IMR-90 (cell line): ENCODE measurements at regions not wholly inside any gene's neighbourhood (a gene's known extent, or its start where the extent isn't known, plus 50 kb on each side); places are given as distances from the start of the nearest gene placed in this dataset.

Source experiments
- ATAC-seq: fragments of 200-7000 bp; cut with Tn5 transposase; 2 replicates; pipeline ENCODE4 v1.9.1; 2020; ENCODE audit warnings: low read depth, mild to moderate bottlenecking, moderate library complexity
- BruUV-seq: library from RNA; stranded (reverse); fragments of 400-500 nt; replicated peaks from 2 replicates; lab custom pipeline; 2021; lab: Mats Ljungman, UMichigan
- CTCF ChIA-PET: fragments of 300-600 bp; formaldehyde crosslinking; extraction: SDS; loops from one replicate; lab custom pipeline; 2021; ENCODE audit warnings: antibody characterized with exemption; lab: Yijun Ruan, JAX
- POLR2A ChIA-PET: fragments of 300-600 bp; sonication (Branson Sonifier 250); formaldehyde crosslinking; loops from one replicate; lab custom pipeline; 2022; ENCODE audit warnings: antibody characterized with exemption; ENCODE audit not compliant: unreplicated experiment; lab: Charles Lee
- DNase-seq: peaks from one replicate; pipeline ENCODE4 v3.0.0; 2013
- H2AFZ ChIP-seq: replicated peaks from 2 replicates; pipeline ENCODE3; 2013; ENCODE audit warnings: low read length, mild to moderate bottlenecking; ENCODE audit not compliant: poor library complexity
- H2AK5ac ChIP-seq: 2 replicates; pipeline ENCODE4 v1.6.1; 2013; ENCODE audit warnings: low read depth, low read length, inconsistent platforms
- H2AK9ac ChIP-seq: replicated peaks from 2 replicates; pipeline ENCODE3; 2013; ENCODE audit warnings: mild to moderate bottlenecking, low read depth, low read length, moderate library complexity; ENCODE audit not compliant: poor library complexity
- H2BK120ac ChIP-seq: 2 replicates; pipeline ENCODE4 v1.6.1; 2013; ENCODE audit warnings: low read depth, low read length, inconsistent platforms
- H2BK15ac ChIP-seq: 3 replicates; pipeline ENCODE4 v1.6.1; 2013; ENCODE audit warnings: low read depth, low read length, inconsistent platforms
- H2BK20ac ChIP-seq: 2 replicates; pipeline ENCODE4 v1.6.1; 2013; ENCODE audit warnings: low read depth, mild to moderate bottlenecking, inconsistent platforms, low read length, moderate library complexity
- H2BK5ac ChIP-seq: 2 replicates; pipeline ENCODE4 v1.6.1; 2013; ENCODE audit warnings: mild to moderate bottlenecking, low read depth, low read length, inconsistent platforms; ENCODE audit not compliant: poor library complexity, severe bottlenecking
- H3K14ac ChIP-seq: replicated peaks from 2 replicates; pipeline ENCODE4 v1.6.1; 2013; ENCODE audit warnings: low read depth, low read length, inconsistent platforms
- H3K18ac ChIP-seq: 2 replicates; pipeline ENCODE4 v1.6.1; 2013; ENCODE audit warnings: low read depth, low read length, control low read depth
- H3K23ac ChIP-seq: 2 replicates; pipeline ENCODE4 v1.6.1; 2013; ENCODE audit warnings: low read depth, low read length, inconsistent platforms
- H3K27ac ChIP-seq: 2 replicates; pipeline ENCODE4 v1.5.1; 2013; ENCODE audit warnings: mild to moderate bottlenecking, control low read depth, low read length; ENCODE audit not compliant: insufficient read depth
- H3K27me3 ChIP-seq: 2 replicates; pipeline ENCODE4 v1.6.1; 2013; ENCODE audit warnings: low read length; ENCODE audit not compliant: control insufficient read depth, insufficient read depth
- H3K36me3 ChIP-seq: 2 replicates; pipeline ENCODE4 v1.6.1; 2013; ENCODE audit warnings: low read length, mixed read lengths; ENCODE audit not compliant: control insufficient read depth, insufficient read depth
- H3K4ac ChIP-seq: 2 replicates; pipeline ENCODE4 v1.6.1; 2013; ENCODE audit warnings: low read depth, low read length, inconsistent platforms
- H3K4me1 ChIP-seq: 2 replicates; pipeline ENCODE4 v1.6.1; 2013; ENCODE audit warnings: low read length, mixed read lengths; ENCODE audit not compliant: control insufficient read depth, insufficient read depth
- H3K4me2 ChIP-seq: 2 replicates; pipeline ENCODE4 v1.6.1; 2013; ENCODE audit warnings: low read depth, mild to moderate bottlenecking, control low read depth, low read length, moderate library complexity
- H3K4me3 ChIP-seq: 2 replicates; pipeline ENCODE4 v1.5.1; 2013; ENCODE audit warnings: low read depth, mild to moderate bottlenecking, control low read depth, low read length, moderate library complexity; ENCODE audit not compliant: insufficient read depth
- H3K56ac ChIP-seq: 2 replicates; pipeline ENCODE4 v1.6.1; 2013; ENCODE audit warnings: low read length, inconsistent platforms; ENCODE audit not compliant: insufficient read depth; ENCODE audit errors: extremely low read depth
- H3K79me1 ChIP-seq, 2 experiments: 2 replicates each; pipeline ENCODE4 v1.6.1; 2013; ENCODE audit warnings: low read length in 2 of 2, inconsistent platforms in 1 of 2, low read depth in 1 of 2
- H3K9ac ChIP-seq: 2 replicates; pipeline ENCODE4 v1.6.1; 2013; ENCODE audit warnings: low read depth, low read length, control low read depth
- H3K9me1 ChIP-seq: 2 replicates; pipeline ENCODE4 v1.6.1; 2013; ENCODE audit warnings: low read length, inconsistent platforms; ENCODE audit not compliant: insufficient read depth
- H3K9me3 ChIP-seq: 2 replicates; pipeline ENCODE4 v1.6.1; 2013; ENCODE audit warnings: low read length; ENCODE audit not compliant: control insufficient read depth, insufficient read depth
- H4K20me1 ChIP-seq: 2 replicates; pipeline ENCODE4 v1.6.1; 2013; ENCODE audit warnings: low read length, inconsistent platforms; ENCODE audit not compliant: insufficient read depth
- H4K5ac ChIP-seq: 2 replicates; pipeline ENCODE4 v1.6.1; 2013; ENCODE audit warnings: mild to moderate bottlenecking, low read depth, low read length, control low read depth
- H4K8ac ChIP-seq, 2 experiments: 2 replicates each; pipeline ENCODE4 v1.6.1; 2013; ENCODE audit warnings: low read depth in 2 of 2, low read length in 2 of 2, control low read depth in 1 of 2, inconsistent platforms in 1 of 2
- H4K91ac ChIP-seq: 2 replicates; pipeline ENCODE4 v1.6.1; 2013; ENCODE audit warnings: low read depth, low read length, inconsistent platforms; ENCODE audit not compliant: insufficient read depth
- BHLHE40 ChIP-seq: fragments of 150-350 bp; IDR thresholded peaks from 2 replicates; pipeline ENCODE4 v1.6.1; 2016; ENCODE audit warnings: mild to moderate bottlenecking, low read depth, low read length
- CEBPB ChIP-seq: IDR thresholded peaks from 2 replicates; pipeline ENCODE4 v1.6.1; 2012; ENCODE audit warnings: low read depth, low read length, improper control_type of control experiment
- CHD1 ChIP-seq: IDR thresholded peaks from 2 replicates; pipeline ENCODE4 v1.6.1; 2012; ENCODE audit warnings: low read depth, low read length, improper control_type of control experiment
- FOS ChIP-seq: fragments of 150-350 bp; IDR thresholded peaks from 2 replicates; pipeline ENCODE4 v1.6.1; 2016; ENCODE audit warnings: low read depth, low read length
- MAFK ChIP-seq: IDR thresholded peaks from 2 replicates; pipeline ENCODE4 v1.6.1; 2012; ENCODE audit warnings: low read depth, low read length, improper control_type of control experiment
- MAZ ChIP-seq: IDR thresholded peaks from 2 replicates; pipeline ENCODE4 v1.6.1; 2012; ENCODE audit warnings: low read depth, mild to moderate bottlenecking, low read length, improper control_type of control experiment, moderate library complexity, borderline replicate concordance
- MXI1 ChIP-seq: IDR thresholded peaks from 2 replicates; pipeline ENCODE4 v1.6.1; 2012; ENCODE audit warnings: low read depth, mild to moderate bottlenecking, low read length, moderate library complexity, borderline replicate concordance
- NFE2L2 ChIP-seq: fragments of 150-350 bp; IDR thresholded peaks from 2 replicates; pipeline ENCODE4 v1.6.1; 2016; ENCODE audit warnings: low read depth, mild to moderate bottlenecking, low read length
- POLR2A ChIP-seq: IDR thresholded peaks from 2 replicates; pipeline ENCODE4 v1.6.1; 2012; ENCODE audit warnings: mild to moderate bottlenecking, low read depth, low read length
- RAD21 ChIP-seq: IDR thresholded peaks from 2 replicates; pipeline ENCODE4 v1.6.1; 2012; ENCODE audit warnings: low read length, improper control_type of control experiment
- RCOR1 ChIP-seq: IDR thresholded peaks from 2 replicates; pipeline ENCODE4 v1.6.1; 2012; ENCODE audit warnings: mild to moderate bottlenecking, low read length, improper control_type of control experiment; ENCODE audit not compliant: insufficient replicate concordance
- RFX5 ChIP-seq: IDR thresholded peaks from 2 replicates; pipeline ENCODE4 v1.8.0; 2012; ENCODE audit warnings: low read depth, mild to moderate bottlenecking, low read length, moderate library complexity
- SMC3 ChIP-seq: fragments of 150-350 bp; IDR thresholded peaks from 2 replicates; pipeline ENCODE4 v1.6.1; 2016; ENCODE audit warnings: low read depth, mild to moderate bottlenecking, antibody characterized with exemption, low read length, moderate library complexity
- WGBS, 2 experiments: methylation state at CpG; one replicate each; pipeline versions ENCODE4 v1.1.5 to v1.1.7; 2013; ENCODE audit warnings: missing lambda C conversion rate in 2 of 2; ENCODE audit not compliant: insufficient read length in 1 of 2; ENCODE audit errors: extremely low coverage in 2 of 2; 5-methylcytosine and 5-hydroxymethylcytosine counted together
- dilution Hi-C: fragments of 300-500 bp; cut with HindIII; formaldehyde crosslinking; loops from one replicate; pipeline ENCODE4 v1.14.3; 2018; ENCODE audit warnings: low sequenced_read_pairs; ENCODE audit not compliant: unreplicated experiment
- in situ Hi-C: fragments of 300-500 bp; cut with MboI; formaldehyde crosslinking; loops from 3 replicates; pipeline ENCODE4 v1.14.3; 2019; ENCODE audit warnings: low sequenced_read_pairs, inconsistent platforms, mixed read lengths
- intact Hi-C: fragments of 100-400 bp; cut with micrococcal nuclease; formaldehyde crosslinking; loops from 2 replicates; pipeline ENCODE4 v1.10.0; 2022
- TF ChIP-seq, protein P1 (sequence below): fragments of 150-350 bp; IDR thresholded peaks from 2 replicates; pipeline ENCODE4 v1.6.1; 2016; ENCODE audit warnings: low read depth, mild to moderate bottlenecking, low read length, moderate library complexity, borderline replicate concordance
- TF ChIP-seq, protein P2 (sequence below): conservative IDR thresholded peaks from 2 replicates; pipeline ENCODE4 v1.5.1; 2012; ENCODE audit warnings: mild to moderate bottlenecking, low read depth, low read length, improper control_type of control experiment
- TF ChIP-seq, protein P3 (sequence below): fragments of 150-350 bp; IDR thresholded peaks from 2 replicates; pipeline ENCODE4 v1.6.1; 2017; ENCODE audit warnings: mild to moderate bottlenecking, antibody characterized with exemption, low read length, low read depth

DNA sequence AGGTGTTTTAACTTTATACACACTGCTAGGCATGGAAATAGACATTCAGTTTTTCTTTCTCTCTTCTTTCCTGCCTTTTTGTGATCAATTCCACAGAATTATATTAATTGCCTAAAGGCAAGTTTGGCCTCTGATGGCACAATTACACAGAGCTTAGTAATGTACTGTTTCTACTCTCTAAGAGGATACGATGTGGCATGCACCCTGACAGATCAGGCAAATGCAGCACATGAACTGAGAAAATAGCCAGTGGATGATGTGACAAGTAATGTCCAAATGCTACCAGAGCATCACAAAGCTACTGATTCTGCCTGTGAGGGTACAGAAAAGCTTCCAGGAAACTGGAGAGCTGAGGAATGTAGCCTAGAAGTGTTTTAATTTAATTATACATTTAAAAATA, 233.8 kb upstream of the PRR20A start:
- no CpG with 5 or more reads among the region's 1 CpG for WGBS, 2 experiments
- Histone ChIP-seq H3K27me3 (no peaks in the 10 kb centered on the region), H2AK9ac (no peak overlapping the region), H3K36me3 (no peaks in the 10 kb centered on the region), H3K18ac (no peak overlapping the region), H4K20me1 (no peaks in the 10 kb centered on the region), H3K79me1 (no peaks in the 10 kb centered on the region), H4K91ac (no peak overlapping the region), H3K9me3 (peaks cover 9% of the 10 kb centered on the region), H3K23ac (no peak overlapping the region), H3K4me2 (no peak overlapping the region), H3K27ac (no peak overlapping the region), H3K9ac (no peak overlapping the region), H2BK20ac (no peak overlapping the region), H3K9me1 (no peaks in the 10 kb centered on the region), H3K56ac (no peak overlapping the region), H2BK15ac (no peak overlapping the region), H3K4me3 (no peak overlapping the region), H3K4ac (no peak overlapping the region), H2AFZ (no peak overlapping the region), H2BK5ac (no peak overlapping the region), H4K5ac (no peak overlapping the region), H3K4me1 (no peaks in the 10 kb centered on the region), H2BK120ac (no peak overlapping the region), H4K8ac (no peak overlapping the region), H3K14ac (no peak overlapping the region), H2AK5ac (no peak overlapping the region)
- in situ Hi-C loops (no loop called here), intact Hi-C loops (no loop called here), dilution Hi-C loops (no loop called here)
- ChIA-PET POLR2A (no interaction called here), CTCF (no interaction called here)
- BruUV-seq, result no TSS peak
- no peak for TF ChIP-seq RCOR1
- TF ChIP-seq SMC3, result no peak
- TF ChIP-seq MAFK, result no peak
- TF ChIP-seq RAD21, result no peak
- TF ChIP-seq, protein P1, sequence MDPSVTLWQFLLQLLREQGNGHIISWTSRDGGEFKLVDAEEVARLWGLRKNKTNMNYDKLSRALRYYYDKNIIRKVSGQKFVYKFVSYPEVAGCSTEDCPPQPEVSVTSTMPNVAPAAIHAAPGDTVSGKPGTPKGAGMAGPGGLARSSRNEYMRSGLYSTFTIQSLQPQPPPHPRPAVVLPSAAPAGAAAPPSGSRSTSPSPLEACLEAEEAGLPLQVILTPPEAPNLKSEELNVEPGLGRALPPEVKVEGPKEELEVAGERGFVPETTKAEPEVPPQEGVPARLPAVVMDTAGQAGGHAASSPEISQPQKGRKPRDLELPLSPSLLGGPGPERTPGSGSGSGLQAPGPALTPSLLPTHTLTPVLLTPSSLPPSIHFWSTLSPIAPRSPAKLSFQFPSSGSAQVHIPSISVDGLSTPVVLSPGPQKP, result no peak
- TF ChIP-seq CEBPB, result no peak
- no peak for TF ChIP-seq FOS
- TF ChIP-seq, protein P2, sequence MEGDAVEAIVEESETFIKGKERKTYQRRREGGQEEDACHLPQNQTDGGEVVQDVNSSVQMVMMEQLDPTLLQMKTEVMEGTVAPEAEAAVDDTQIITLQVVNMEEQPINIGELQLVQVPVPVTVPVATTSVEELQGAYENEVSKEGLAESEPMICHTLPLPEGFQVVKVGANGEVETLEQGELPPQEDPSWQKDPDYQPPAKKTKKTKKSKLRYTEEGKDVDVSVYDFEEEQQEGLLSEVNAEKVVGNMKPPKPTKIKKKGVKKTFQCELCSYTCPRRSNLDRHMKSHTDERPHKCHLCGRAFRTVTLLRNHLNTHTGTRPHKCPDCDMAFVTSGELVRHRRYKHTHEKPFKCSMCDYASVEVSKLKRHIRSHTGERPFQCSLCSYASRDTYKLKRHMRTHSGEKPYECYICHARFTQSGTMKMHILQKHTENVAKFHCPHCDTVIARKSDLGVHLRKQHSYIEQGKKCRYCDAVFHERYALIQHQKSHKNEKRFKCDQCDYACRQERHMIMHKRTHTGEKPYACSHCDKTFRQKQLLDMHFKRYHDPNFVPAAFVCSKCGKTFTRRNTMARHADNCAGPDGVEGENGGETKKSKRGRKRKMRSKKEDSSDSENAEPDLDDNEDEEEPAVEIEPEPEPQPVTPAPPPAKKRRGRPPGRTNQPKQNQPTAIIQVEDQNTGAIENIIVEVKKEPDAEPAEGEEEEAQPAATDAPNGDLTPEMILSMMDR, result no peak
- no peak for TF ChIP-seq POLR2A
- TF ChIP-seq MAZ, result no peak
- TF ChIP-seq, protein P3, sequence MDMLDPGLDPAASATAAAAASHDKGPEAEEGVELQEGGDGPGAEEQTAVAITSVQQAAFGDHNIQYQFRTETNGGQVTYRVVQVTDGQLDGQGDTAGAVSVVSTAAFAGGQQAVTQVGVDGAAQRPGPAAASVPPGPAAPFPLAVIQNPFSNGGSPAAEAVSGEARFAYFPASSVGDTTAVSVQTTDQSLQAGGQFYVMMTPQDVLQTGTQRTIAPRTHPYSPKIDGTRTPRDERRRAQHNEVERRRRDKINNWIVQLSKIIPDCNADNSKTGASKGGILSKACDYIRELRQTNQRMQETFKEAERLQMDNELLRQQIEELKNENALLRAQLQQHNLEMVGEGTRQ, result no peak
- no peak for TF ChIP-seq MXI1
- no peak for TF ChIP-seq BHLHE40
- no peak for TF ChIP-seq CHD1
- TF ChIP-seq RFX5, result no peak
- no peak for TF ChIP-seq NFE2L2
- DNase-seq (no peak), ATAC-seq (no peak)
